Epithelial cell of esophagus (primary cell): ENCODE measurements at regions not wholly inside any gene's neighbourhood (a gene's known extent, or its start where the extent isn't known, plus 50 kb on each side); places are given as distances from the start of the nearest gene placed in this dataset.
A peak's percentile ranks its signal among the peaks of the same experiment; 100 is the strongest.

Experiments used
- DNase-seq: peaks from one replicate; pipeline ENCODE4 v3.0.0; 2010; ENCODE audit warnings: low read depth
- H3K4me3 ChIP-seq: 2 replicates; pipeline ENCODE4 v1.5.1; 2011; ENCODE audit warnings: mild to moderate bottlenecking, low read length, control low read depth
- TF ChIP-seq, protein P1 (sequence below): IDR thresholded peaks from 2 replicates; pipeline ENCODE4 v1.5.1; 2011; ENCODE audit warnings: low read depth, mild to moderate bottlenecking, low read length, control low read depth, inconsistent platforms; ENCODE audit not compliant: insufficient read depth; ENCODE audit errors: missing control alignments

DNA sequence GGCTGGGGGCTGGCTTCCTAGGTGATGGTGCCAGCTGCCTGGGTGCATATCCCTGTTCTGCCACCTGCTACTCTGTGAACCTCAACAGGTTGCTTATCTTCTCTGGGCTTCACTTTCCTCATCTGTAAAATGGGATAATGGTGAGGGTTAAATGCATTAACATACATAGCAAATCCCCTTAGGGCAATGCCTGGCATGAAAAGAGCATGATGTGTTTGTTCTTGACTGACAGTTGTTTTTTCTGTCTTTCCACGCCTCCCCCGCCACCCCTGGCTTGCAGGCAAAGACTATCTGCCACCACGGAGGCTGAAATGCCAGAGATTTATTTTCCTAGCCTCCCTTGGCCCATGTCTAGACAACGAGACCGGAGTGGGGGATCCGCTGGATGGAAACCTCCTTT lies 280.5 kb downstream of the NSG2 start:
- no peak for DNase-seq
- TF ChIP-seq, protein P1, sequence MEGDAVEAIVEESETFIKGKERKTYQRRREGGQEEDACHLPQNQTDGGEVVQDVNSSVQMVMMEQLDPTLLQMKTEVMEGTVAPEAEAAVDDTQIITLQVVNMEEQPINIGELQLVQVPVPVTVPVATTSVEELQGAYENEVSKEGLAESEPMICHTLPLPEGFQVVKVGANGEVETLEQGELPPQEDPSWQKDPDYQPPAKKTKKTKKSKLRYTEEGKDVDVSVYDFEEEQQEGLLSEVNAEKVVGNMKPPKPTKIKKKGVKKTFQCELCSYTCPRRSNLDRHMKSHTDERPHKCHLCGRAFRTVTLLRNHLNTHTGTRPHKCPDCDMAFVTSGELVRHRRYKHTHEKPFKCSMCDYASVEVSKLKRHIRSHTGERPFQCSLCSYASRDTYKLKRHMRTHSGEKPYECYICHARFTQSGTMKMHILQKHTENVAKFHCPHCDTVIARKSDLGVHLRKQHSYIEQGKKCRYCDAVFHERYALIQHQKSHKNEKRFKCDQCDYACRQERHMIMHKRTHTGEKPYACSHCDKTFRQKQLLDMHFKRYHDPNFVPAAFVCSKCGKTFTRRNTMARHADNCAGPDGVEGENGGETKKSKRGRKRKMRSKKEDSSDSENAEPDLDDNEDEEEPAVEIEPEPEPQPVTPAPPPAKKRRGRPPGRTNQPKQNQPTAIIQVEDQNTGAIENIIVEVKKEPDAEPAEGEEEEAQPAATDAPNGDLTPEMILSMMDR, result no peak
- no peak overlapping the region for H3K4me3 ChIP-seq

DNA sequence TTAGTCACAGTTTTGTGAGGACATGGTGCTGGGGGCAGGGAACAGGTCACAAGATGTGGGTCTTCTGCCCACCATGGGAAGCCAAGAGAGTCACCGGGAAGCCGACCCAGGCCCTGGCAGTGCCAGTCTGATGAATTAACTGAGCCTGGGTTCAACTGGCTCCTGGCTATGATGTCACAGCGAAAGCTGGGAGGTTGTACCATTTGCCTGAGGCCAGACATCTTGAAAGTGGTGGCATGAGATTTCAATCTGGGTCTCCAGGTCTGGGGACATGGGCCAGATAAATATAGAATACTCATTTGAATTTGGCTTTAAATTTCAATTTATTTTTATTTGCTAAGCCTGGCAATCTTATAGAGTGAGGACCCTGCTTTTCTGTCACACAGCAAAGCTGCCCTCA lies 280.9 kb downstream of the NSG2 start:
- no peak overlapping the region for H3K4me3 ChIP-seq
- no peak for DNase-seq
- TF ChIP-seq, protein P1, result no peak

DNA sequence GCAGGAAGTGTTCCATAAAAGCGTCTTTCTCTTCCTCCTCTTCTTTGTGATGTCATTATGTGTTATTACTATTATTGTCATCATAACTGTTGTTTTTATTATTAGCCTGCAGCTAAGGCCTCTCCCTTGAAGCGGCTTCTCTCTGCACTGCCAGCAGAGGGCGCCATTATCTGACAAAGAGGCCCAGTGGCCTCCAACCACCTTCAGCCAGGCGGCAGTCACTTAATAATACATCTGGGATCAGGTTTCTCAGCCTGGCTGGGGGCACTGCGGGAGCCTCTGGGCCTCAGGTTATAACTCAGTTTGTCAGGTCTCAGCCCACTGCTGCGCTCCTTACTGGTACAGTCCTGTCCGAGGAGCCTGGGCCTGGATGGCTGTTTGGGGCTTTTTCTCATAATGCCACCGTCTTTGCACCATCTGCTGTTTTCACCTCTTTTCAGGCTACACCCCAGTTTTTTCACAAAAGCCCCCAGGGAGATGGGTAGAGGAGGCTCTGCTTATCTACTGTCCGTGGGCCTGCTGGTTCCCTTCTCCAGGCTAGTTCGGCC lies 281.9 kb downstream of the NSG2 start:
- TF ChIP-seq, protein P1, result peak; percentile 62
- peak; percentile 64 for DNase-seq
- no peak overlapping the region for H3K4me3 ChIP-seq

DNA sequence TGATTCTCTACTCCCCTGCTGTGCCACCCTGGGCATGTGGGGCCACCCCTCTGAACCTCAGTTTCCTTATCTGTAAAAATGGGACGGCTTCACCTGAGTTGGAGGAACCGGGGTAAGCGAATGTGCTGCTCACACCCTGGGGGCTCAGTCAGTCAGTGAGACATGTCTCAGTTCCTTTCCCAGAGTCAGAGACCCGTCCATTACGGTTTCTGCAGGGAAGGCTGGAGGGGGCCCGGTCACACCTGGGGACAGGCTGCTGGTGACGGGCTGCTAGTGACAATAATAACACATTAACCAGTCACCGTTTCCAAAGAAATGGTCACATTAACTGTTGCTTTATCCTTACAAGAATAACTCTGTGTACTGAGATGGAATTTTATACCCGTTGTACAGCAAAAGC lies 282.4 kb downstream of the NSG2 start:
- DNase-seq, result no peak
- TF ChIP-seq, protein P1, result no peak
- H3K4me3 ChIP-seq, result no peak overlapping the region

DNA sequence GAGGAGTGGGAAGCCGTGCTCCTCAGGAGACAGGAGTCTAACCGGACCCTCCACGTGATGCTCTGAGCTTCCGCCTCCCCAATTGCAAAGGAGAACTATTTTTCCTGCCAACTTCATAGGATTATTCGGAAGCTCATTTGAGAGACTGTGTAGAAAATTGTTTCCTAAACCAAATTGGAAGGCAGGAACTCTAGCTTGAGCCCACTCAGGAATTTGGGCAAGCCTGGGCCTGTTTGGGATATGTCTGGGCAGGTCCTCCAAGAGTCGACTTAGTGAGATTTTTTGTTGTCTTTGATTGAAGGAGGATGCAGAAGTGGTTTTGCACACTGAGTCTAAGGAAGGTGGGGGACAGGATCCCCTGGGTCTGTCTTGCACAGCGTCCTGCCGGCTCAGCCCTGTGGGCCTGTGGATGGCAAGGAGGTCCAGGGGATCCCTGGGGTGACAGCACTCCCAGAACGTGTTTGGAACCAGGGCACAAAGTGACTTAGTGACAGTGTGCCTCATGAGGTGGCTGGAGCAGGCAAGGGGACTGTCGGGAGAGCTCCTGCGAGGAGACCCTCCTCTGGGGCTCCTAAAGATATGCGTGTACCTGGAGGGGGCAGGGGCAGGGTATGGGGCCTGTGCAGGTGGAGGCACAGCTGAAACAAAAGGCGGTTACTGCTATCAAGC lies 283.3 kb downstream of the NSG2 start:
- TF ChIP-seq, protein P1, result no peak
- peak; percentile 54 for DNase-seq
- H3K4me3 ChIP-seq, result no peak overlapping the region

DNA sequence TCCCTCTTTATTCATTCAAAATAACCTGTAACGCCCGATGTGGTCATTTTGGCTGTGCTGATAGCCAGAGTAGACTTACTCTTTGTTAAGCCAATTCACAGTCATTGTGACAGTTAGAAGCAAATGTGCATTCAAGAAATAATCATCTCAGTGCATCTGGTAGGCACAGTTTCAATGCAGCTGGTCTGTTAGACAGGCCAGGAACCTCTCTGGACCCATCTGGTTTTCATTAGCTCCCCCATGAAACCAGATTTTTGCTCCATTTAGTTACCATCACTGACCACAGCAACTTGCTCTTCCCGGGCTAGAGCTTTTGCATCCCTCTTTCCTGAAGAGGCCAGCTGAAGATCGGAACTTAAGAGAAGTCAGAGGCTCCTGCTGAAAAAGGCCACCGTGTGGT lies 284.2 kb downstream of the NSG2 start:
- no peak for DNase-seq
- no peak overlapping the region for H3K4me3 ChIP-seq
- TF ChIP-seq, protein P1, result no peak
